H1 (cell line): ENCODE measurements at regions not wholly inside any gene's neighbourhood (a gene's known extent, or its start where the extent isn't known, plus 50 kb on each side); places are given as distances from the start of the nearest gene placed in this dataset.

ENCODE experiments used
- CTCF ChIA-PET: fragments of 300-600 bp; sonication (Branson Sonifier 250); formaldehyde crosslinking; loops from one replicate; lab custom pipeline; 2021; ENCODE audit not compliant: partially characterized antibody; lab: Charles Lee
- POLR2A ChIA-PET: fragments of 300-600 bp; sonication (Branson Sonifier 250); formaldehyde crosslinking; loops from one replicate; lab custom pipeline; 2021; ENCODE audit warnings: inconsistent platforms; ENCODE audit not compliant: partially characterized antibody; lab: Charles Lee
- DNase-seq, 2 experiments: peaks; one replicate each; pipeline versions ENCODE4 v3.0.0 to v3.0.0-alpha.2; 2010 to 2022; ENCODE audit warnings: low spot score in 2 of 2, low read depth in 1 of 2, mixed read lengths in 1 of 2
- FAIRE-seq: peaks from 2 replicates; lab custom pipeline; 2011; peaks lifted over from hg19 to GRCh38; lab: Jason Lieb, UNC
- H2AFZ ChIP-seq: 2 replicates; pipeline ENCODE4 v1.8.1; 2012; ENCODE audit warnings: low read length, inconsistent platforms
- H2AK5ac ChIP-seq: 2 replicates; pipeline ENCODE4 v1.6.1; 2013; ENCODE audit warnings: low read depth, low read length
- H2BK120ac ChIP-seq: replicated peaks from 2 replicates; pipeline ENCODE3; 2013; ENCODE audit warnings: low read depth, low read length, inconsistent platforms
- H2BK12ac ChIP-seq: 2 replicates; pipeline ENCODE4 v1.6.1; 2013; ENCODE audit warnings: low read depth, low read length
- H2BK15ac ChIP-seq: 2 replicates; pipeline ENCODE4 v1.6.1; 2013; ENCODE audit warnings: low read length
- H2BK20ac ChIP-seq: 2 replicates; pipeline ENCODE4 v1.6.1; 2013; ENCODE audit warnings: low read length
- H2BK5ac ChIP-seq: 2 replicates; pipeline ENCODE4 v1.6.1; 2013; ENCODE audit warnings: low read depth, low read length
- H3K14ac ChIP-seq: 2 replicates; pipeline ENCODE4 v1.6.1; 2013; ENCODE audit warnings: inconsistent platforms; ENCODE audit not compliant: insufficient read length
- H3K18ac ChIP-seq: 2 replicates; pipeline ENCODE4 v1.6.1; 2013; ENCODE audit warnings: low read length; ENCODE audit errors: extremely low read depth
- H3K23ac ChIP-seq: 2 replicates; pipeline ENCODE4 v1.6.1; 2013; ENCODE audit warnings: inconsistent platforms; ENCODE audit not compliant: insufficient read length
- H3K23me2 ChIP-seq: 2 replicates; pipeline ENCODE4 v1.6.1; 2013; ENCODE audit warnings: low read depth, low read length
- H3K27ac ChIP-seq: 2 replicates; pipeline ENCODE4 v1.6.1; 2011; ENCODE audit warnings: low read depth, low read length, inconsistent platforms
- H3K27me3 ChIP-seq, 4 experiments: replicated peaks in 1 of 4; 1 replicate in 1 of 4; 2 replicates in 3 of 4; pipeline versions ENCODE4 v1.6.1 to v1.8.1; 2011 to 2013; ENCODE audit warnings: low read length in 3 of 4, mild to moderate bottlenecking in 3 of 4, inconsistent platforms in 2 of 4, mixed read lengths in 2 of 4, moderate library complexity in 1 of 4; ENCODE audit not compliant: control insufficient read depth in 3 of 4, insufficient read depth in 3 of 4; ENCODE audit errors: extremely low read depth in 1 of 4
- H3K36me3 ChIP-seq, 4 experiments: 2 replicates each; pipeline versions ENCODE4 v1.6.1 to v1.8.1; 2011 to 2013; ENCODE audit warnings: mild to moderate bottlenecking in 4 of 4, low read length in 3 of 4, moderate library complexity in 2 of 4, control low read depth in 1 of 4, inconsistent platforms in 1 of 4; ENCODE audit not compliant: insufficient read depth in 4 of 4, control insufficient read depth in 2 of 4
- H3K4ac ChIP-seq: replicated peaks from 2 replicates; pipeline ENCODE3; 2013; ENCODE audit warnings: low read length, low read depth, mixed read lengths, inconsistent platforms; ENCODE audit not compliant: insufficient read length
- H3K4me1 ChIP-seq, 4 experiments: replicated peaks in 1 of 4; 1 replicate in 1 of 4; 2 replicates in 3 of 4; pipeline versions ENCODE4 v1.6.1 to v1.8.1; 2011 to 2013; ENCODE audit warnings: low read length in 3 of 4, inconsistent platforms in 2 of 4, mixed read lengths in 1 of 4; ENCODE audit not compliant: insufficient read depth in 4 of 4, control insufficient read depth in 3 of 4
- H3K4me2 ChIP-seq, 2 experiments: 2 replicates each; pipeline versions ENCODE4 v1.6.1 to v1.8.1; 2011 to 2013; ENCODE audit warnings: low read depth in 2 of 2, low read length in 2 of 2, control low read depth in 1 of 2, inconsistent platforms in 1 of 2, mild to moderate bottlenecking in 1 of 2; ENCODE audit not compliant: insufficient read depth in 1 of 2
- H3K4me3 ChIP-seq, 4 experiments: fragments of 200-600, 300-600 bp in 1 of 4; sonication (generic), shearing (Covaris generic), sonication (Bioruptor Twin) in 1 of 4; 2 replicates each; pipeline versions ENCODE4 v1.5.1 to v1.8.1; 2011 to 2016; ENCODE audit warnings: low read length in 4 of 4, low read depth in 3 of 4, control low read depth in 2 of 4, inconsistent platforms in 2 of 4, mild to moderate bottlenecking in 2 of 4, mixed read lengths in 1 of 4, moderate library complexity in 1 of 4; ENCODE audit not compliant: insufficient read depth in 2 of 4; ENCODE audit errors: extremely low read depth in 1 of 4
- H3K56ac ChIP-seq: replicated peaks from 2 replicates; pipeline ENCODE3; 2013; ENCODE audit warnings: low read depth, mild to moderate bottlenecking, mixed read lengths, low read length, inconsistent platforms; ENCODE audit not compliant: insufficient read length
- H3K79me1 ChIP-seq: 2 replicates; pipeline ENCODE4 v1.6.1; 2013; ENCODE audit warnings: low read depth, low read length, control low read depth
- H3K79me2 ChIP-seq, 2 experiments: 2 replicates each; pipeline versions ENCODE4 v1.6.1 to v1.8.1; 2012 to 2013; ENCODE audit warnings: low read length in 2 of 2, mild to moderate bottlenecking in 2 of 2, inconsistent platforms in 1 of 2; ENCODE audit not compliant: insufficient read depth in 2 of 2, control insufficient read depth in 1 of 2
- H3K9ac ChIP-seq, 4 experiments: replicated peaks in 1 of 4; 1 replicate in 1 of 4; 2 replicates in 3 of 4; pipeline versions ENCODE4 v1.6.1 to v1.8.1; 2011 to 2013; ENCODE audit warnings: low read depth in 3 of 4, low read length in 3 of 4, control low read depth in 2 of 4, mild to moderate bottlenecking in 2 of 4, moderate library complexity in 2 of 4, inconsistent platforms in 1 of 4; ENCODE audit errors: extremely low read depth in 1 of 4
- H3K9me3 ChIP-seq, 2 experiments: 2 replicates each; pipeline versions ENCODE4 v1.6.1 to v1.8.1; 2012 to 2013; ENCODE audit warnings: mild to moderate bottlenecking in 2 of 2, moderate library complexity in 2 of 2, control low read depth in 1 of 2, inconsistent platforms in 1 of 2, low read depth in 1 of 2, low read length in 1 of 2, mixed read lengths in 1 of 2; ENCODE audit not compliant: insufficient read depth in 2 of 2
- H4K20me1 ChIP-seq, 2 experiments: replicated peaks in 1 of 2; 2 replicates each; pipeline versions ENCODE3 to v1.8.1; 2011 to 2013; ENCODE audit warnings: inconsistent platforms in 2 of 2, low read length in 2 of 2, mild to moderate bottlenecking in 1 of 2; ENCODE audit not compliant: insufficient read depth in 2 of 2, control insufficient read depth in 1 of 2
- H4K5ac ChIP-seq: 2 replicates; pipeline ENCODE4 v1.6.1; 2013; ENCODE audit warnings: low read length, low read depth, mixed read lengths, inconsistent platforms; ENCODE audit not compliant: insufficient read length
- H4K8ac ChIP-seq: 2 replicates; pipeline ENCODE4 v1.8.0; 2013; ENCODE audit warnings: mild to moderate bottlenecking, moderate library complexity, low read length, inconsistent platforms; ENCODE audit not compliant: insufficient read depth; ENCODE audit errors: extremely low read depth
- H4K91ac ChIP-seq: replicated peaks from 2 replicates; pipeline ENCODE3; 2013; ENCODE audit warnings: low read length, mixed read lengths, inconsistent platforms; ENCODE audit not compliant: insufficient read length
- FOSL1 ChIP-seq: IDR thresholded peaks from 2 replicates; pipeline ENCODE4 v1.6.1; 2011; ENCODE audit warnings: mild to moderate bottlenecking, low read depth, low read length, moderate library complexity; ENCODE audit not compliant: insufficient read depth
- GABPA ChIP-seq: IDR thresholded peaks from 2 replicates; pipeline ENCODE4 v1.6.1; 2011; ENCODE audit warnings: mild to moderate bottlenecking, low read length, moderate library complexity, borderline replicate concordance; ENCODE audit not compliant: insufficient read depth
- GTF2F1 ChIP-seq: IDR thresholded peaks from 2 replicates; pipeline ENCODE4 v1.6.1; 2012; ENCODE audit warnings: low read depth, low read length, improper control_type of control experiment, borderline replicate concordance
- JUN ChIP-seq: IDR thresholded peaks from 2 replicates; pipeline ENCODE4 v1.6.1; 2011; ENCODE audit warnings: low read depth, mild to moderate bottlenecking, improper control_type of control experiment, low read length
- POLR2AphosphoS5 ChIP-seq: IDR thresholded peaks from 2 replicates; pipeline ENCODE4 v1.6.1; 2011; ENCODE audit warnings: low read depth, low read length
- RAD21 ChIP-seq, 2 experiments: IDR thresholded peaks in 1 of 2; conservative IDR thresholded peaks in 1 of 2; 2 replicates each; pipeline ENCODE4 v1.6.1; 2011; ENCODE audit warnings: low read depth in 2 of 2, low read length in 2 of 2, improper control_type of control experiment in 1 of 2, inconsistent platforms in 1 of 2, mild to moderate bottlenecking in 1 of 2, moderate library complexity in 1 of 2
- RFX5 ChIP-seq: IDR thresholded peaks from 2 replicates; pipeline ENCODE4 v1.6.1; 2011; ENCODE audit warnings: low read depth, low read length, improper control_type of control experiment, borderline replicate concordance
- RXRA ChIP-seq: IDR thresholded peaks from 2 replicates; pipeline ENCODE4 v1.6.1; 2011; ENCODE audit warnings: low read depth, mild to moderate bottlenecking, low read length, moderate library complexity; ENCODE audit not compliant: insufficient read depth
- SP4 ChIP-seq: IDR thresholded peaks from 2 replicates; pipeline ENCODE4 v1.6.1; 2012; ENCODE audit warnings: low read length, inconsistent platforms
- SUZ12 ChIP-seq: fragments of 200-600 bp; sonication (generic); IDR thresholded peaks from 2 replicates; pipeline ENCODE4 v1.6.1; 2012; ENCODE audit warnings: mild to moderate bottlenecking, inconsistent platforms, low read length, moderate library complexity, mixed read lengths
- YY1 ChIP-seq: IDR thresholded peaks from 2 replicates; pipeline ENCODE4 v1.6.1; 2011; ENCODE audit warnings: low read depth, mild to moderate bottlenecking, low read length
- WGBS, 2 experiments: shearing (Covaris generic) in 1 of 2; methylation state at CpG; one replicate each; pipeline versions ENCODE4 v1.1.6 to v1.1.7; 2013 to 2015; ENCODE audit warnings: low lambda C conversion rate in 2 of 2, mixed read lengths in 2 of 2, inconsistent platforms in 1 of 2, low coverage in 1 of 2, missing lambda C conversion rate in 1 of 2; ENCODE audit not compliant: insufficient replicate concordance in 2 of 2, insufficient coverage in 1 of 2, insufficient read length in 1 of 2; ENCODE audit errors: extremely low coverage in 1 of 2, missing lambda C conversion rate in 1 of 2; 5-methylcytosine and 5-hydroxymethylcytosine counted together
- TF ChIP-seq, protein P1 (sequence below): IDR thresholded peaks from 2 replicates; pipeline ENCODE4 v1.6.1; 2012; ENCODE audit warnings: inconsistent platforms
- TF ChIP-seq, protein P2 (sequence below): IDR thresholded peaks from 2 replicates; pipeline ENCODE4 v1.6.1; 2011; ENCODE audit warnings: low read depth, mild to moderate bottlenecking, low read length; ENCODE audit not compliant: insufficient read depth

DNA sequence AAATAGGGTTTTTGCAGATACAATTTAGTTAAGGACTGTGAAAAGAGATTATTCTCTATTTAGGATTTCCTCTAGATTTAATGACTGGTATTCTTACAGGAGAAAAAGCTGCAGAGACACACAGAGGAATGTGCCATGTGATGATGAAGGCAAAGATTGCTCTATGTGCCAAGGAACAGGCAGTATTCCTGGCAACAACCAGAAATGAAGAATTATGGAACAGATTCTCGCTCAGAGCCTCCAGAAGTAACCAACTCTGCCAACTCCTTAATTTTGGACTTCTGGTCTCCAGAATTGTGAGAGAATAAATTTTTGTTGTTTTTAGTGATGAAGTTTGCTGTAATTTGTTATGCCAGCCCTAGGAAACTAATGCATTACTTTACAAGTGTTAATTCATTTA is 307.6 kb upstream of the SEMA3A start:
- no peaks in the 10 kb centered on the region for H3K9me3 ChIP-seq
- H3K79me1 ChIP-seq, result no peaks in the 10 kb centered on the region
- H3K9ac ChIP-seq, result no peak overlapping the region
- no peak overlapping the region for H4K91ac ChIP-seq
- H3K4me2 ChIP-seq, result no peak overlapping the region
- POLR2A ChIA-PET, result no interaction called here
- no peak overlapping the region for H2BK5ac ChIP-seq
- H3K14ac ChIP-seq, result no peak overlapping the region
- no peaks in the 10 kb centered on the region for H3K4me1 ChIP-seq
- H2AK5ac ChIP-seq, result no peak overlapping the region
- DNase-seq, result no peak
- H3K27me3 ChIP-seq, result no peaks in the 10 kb centered on the region
- H2BK20ac ChIP-seq, result no peak overlapping the region
- FAIRE-seq, result no peak
- no peak overlapping the region for H3K4me3 ChIP-seq
- no peaks in the 10 kb centered on the region for H3K23me2 ChIP-seq
- WGBS, 2 experiments, result 93% methylated on average over 1 of the region's 1 CpG; no CpG with 5 or more reads in 1 of the 2 experiments
- H3K27ac ChIP-seq, result no peak overlapping the region
- H3K18ac ChIP-seq, result no peak overlapping the region
- no peak overlapping the region for H3K23ac ChIP-seq
- H3K36me3 ChIP-seq, result no peaks in the 10 kb centered on the region
- CTCF ChIA-PET, result no interaction called here
- no peak overlapping the region for H4K8ac ChIP-seq
- H3K79me2 ChIP-seq, result no peaks in the 10 kb centered on the region
- no peak overlapping the region for H2BK15ac ChIP-seq
- H3K56ac ChIP-seq, result no peak overlapping the region
- H3K4ac ChIP-seq, result no peak overlapping the region
- no peaks in the 10 kb centered on the region for H4K20me1 ChIP-seq
- H4K5ac ChIP-seq, result no peak overlapping the region
- H2BK12ac ChIP-seq, result no peak overlapping the region
- H2AFZ ChIP-seq, result no peak overlapping the region
- no peak overlapping the region for H2BK120ac ChIP-seq
- no peak for TF ChIP-seq GABPA
- TF ChIP-seq POLR2AphosphoS5, result no peak
- no peak for TF ChIP-seq RXRA
- TF ChIP-seq, protein P1, sequence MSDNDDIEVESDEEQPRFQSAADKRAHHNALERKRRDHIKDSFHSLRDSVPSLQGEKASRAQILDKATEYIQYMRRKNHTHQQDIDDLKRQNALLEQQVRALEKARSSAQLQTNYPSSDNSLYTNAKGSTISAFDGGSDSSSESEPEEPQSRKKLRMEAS, result no peak
- no peak for TF ChIP-seq GTF2F1
- TF ChIP-seq YY1, result no peak
- no peak for TF ChIP-seq SP4
- no peak for TF ChIP-seq SUZ12
- TF ChIP-seq, protein P2, sequence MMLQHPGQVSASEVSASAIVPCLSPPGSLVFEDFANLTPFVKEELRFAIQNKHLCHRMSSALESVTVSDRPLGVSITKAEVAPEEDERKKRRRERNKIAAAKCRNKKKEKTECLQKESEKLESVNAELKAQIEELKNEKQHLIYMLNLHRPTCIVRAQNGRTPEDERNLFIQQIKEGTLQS, result no peak
- TF ChIP-seq RAD21 (IDR thresholded peaks at IDR 0.05 in 1 of 2, conservative IDR thresholded peaks at IDR 0.05 in 1 of 2; ENCODE audit: low read depth in 2 of 2, low read length in 2 of 2), result no peak
- TF ChIP-seq RFX5, result no peak
- TF ChIP-seq FOSL1, result no peak
- TF ChIP-seq JUN, result no peak
